ENCODE measurements at regions not wholly inside any gene's neighbourhood (a gene's known extent, or its start where the extent isn't known, plus 50 kb on each side); places are given as distances from the start of the nearest gene placed in this dataset.

- Histone ChIP-seq H3K27me3 (peaks cover 0 to 6% (median 0%) of the 10 kb centered on the region in 9 donors), H3K9me3 (no peaks in the 10 kb centered on the region), H3K27ac (no peak overlapping the region), H3K36me3 (no peaks in the 10 kb centered on the region), H3K4me3 (no peak overlapping the region), H3K4me1 (no peaks in the 10 kb centered on the region)
- intact Hi-C loops (cut with DNase I) = no loop called here
- DNase-seq = no peak
- TF ChIP-seq, protein P1, sequence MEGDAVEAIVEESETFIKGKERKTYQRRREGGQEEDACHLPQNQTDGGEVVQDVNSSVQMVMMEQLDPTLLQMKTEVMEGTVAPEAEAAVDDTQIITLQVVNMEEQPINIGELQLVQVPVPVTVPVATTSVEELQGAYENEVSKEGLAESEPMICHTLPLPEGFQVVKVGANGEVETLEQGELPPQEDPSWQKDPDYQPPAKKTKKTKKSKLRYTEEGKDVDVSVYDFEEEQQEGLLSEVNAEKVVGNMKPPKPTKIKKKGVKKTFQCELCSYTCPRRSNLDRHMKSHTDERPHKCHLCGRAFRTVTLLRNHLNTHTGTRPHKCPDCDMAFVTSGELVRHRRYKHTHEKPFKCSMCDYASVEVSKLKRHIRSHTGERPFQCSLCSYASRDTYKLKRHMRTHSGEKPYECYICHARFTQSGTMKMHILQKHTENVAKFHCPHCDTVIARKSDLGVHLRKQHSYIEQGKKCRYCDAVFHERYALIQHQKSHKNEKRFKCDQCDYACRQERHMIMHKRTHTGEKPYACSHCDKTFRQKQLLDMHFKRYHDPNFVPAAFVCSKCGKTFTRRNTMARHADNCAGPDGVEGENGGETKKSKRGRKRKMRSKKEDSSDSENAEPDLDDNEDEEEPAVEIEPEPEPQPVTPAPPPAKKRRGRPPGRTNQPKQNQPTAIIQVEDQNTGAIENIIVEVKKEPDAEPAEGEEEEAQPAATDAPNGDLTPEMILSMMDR (IDR thresholded peaks at IDR 0.05) = no peak
- no peak for TF ChIP-seq POLR2A (IDR thresholded peaks at IDR 0.05)
- no peak for ATAC-seq
- 65 to 85% (median 85%) methylated on average over 6 of the region's 6 CpGs for WGBS, 4 donors
Observed at GRCh38 chr9:126119731-126120130, 206.9 kb upstream of the MVB12B start.

GRCh38 chr9:126122901-126123616 lies 203.6 kb upstream of the MVB12B start:
- no peak overlapping the region for H3K27ac ChIP-seq
- peaks cover 0 to 5% (median 0%) of the 10 kb centered on the region in 12 donors for H3K4me1 ChIP-seq
- DNase-seq = no peak
- no peaks in the 10 kb centered on the region for H3K36me3 ChIP-seq
- ATAC-seq = no peak
- no peak overlapping the region for H3K4me3 ChIP-seq
- no peaks in the 10 kb centered on the region for H3K9me3 ChIP-seq
- TF ChIP-seq, protein P1 (IDR thresholded peaks at IDR 0.05) = no peak
- TF ChIP-seq POLR2A (IDR thresholded peaks at IDR 0.05) = no peak
- peaks cover 0 to 6% (median 0%) of the 10 kb centered on the region in 9 donors for H3K27me3 ChIP-seq
- 69 to 88% (median 73%) methylated on average over 4 of the region's 4 CpGs for WGBS, 4 donors
- intact Hi-C loops (cut with DNase I) = no loop called here

DNA sequence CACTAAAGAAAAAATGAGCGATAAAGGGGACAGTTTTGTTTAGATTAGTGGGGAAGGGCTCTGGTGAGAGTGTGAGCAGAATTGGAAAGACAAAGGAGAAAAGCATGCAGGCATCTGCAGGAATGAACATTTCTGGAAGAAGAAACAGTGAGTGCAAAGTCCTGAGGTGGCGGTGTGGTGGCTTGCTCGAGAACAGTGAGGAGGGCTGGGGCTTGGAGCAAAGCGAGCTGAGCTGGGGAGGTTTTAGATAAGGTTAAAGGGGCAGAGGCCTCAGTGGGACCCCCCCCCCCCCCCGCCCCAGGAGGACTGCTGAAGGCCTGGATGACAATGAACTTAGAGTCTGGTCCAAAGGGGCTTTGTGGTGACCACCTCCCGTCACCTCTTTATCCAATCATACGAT lies 202.7 kb upstream of the MVB12B start:
- peaks cover 0 to 5% (median 0%) of the 10 kb centered on the region in 12 donors for H3K4me1 ChIP-seq
- whole genome bisulfite sequencing, 4 donors = 56 to 65% (median 61%) methylated on average over 7 of the region's 7 CpGs
- no peak for DNase-seq
- H3K27ac ChIP-seq = no peak overlapping the region
- no peaks in the 10 kb centered on the region for H3K9me3 ChIP-seq
- intact Hi-C loops (cut with DNase I) = no loop called here
- no peaks in the 10 kb centered on the region for H3K36me3 ChIP-seq
- H3K27me3 ChIP-seq = peaks cover 0 to 6% (median 0%) of the 10 kb centered on the region in 9 donors
- no peak overlapping the region for H3K4me3 ChIP-seq
- ATAC-seq = no peak
- no peak for TF ChIP-seq POLR2A (IDR thresholded peaks at IDR 0.05)
- TF ChIP-seq, protein P1 (IDR thresholded peaks at IDR 0.05) = no peak

GRCh38 chr9:126125177-126125576 lies 201.5 kb upstream of the MVB12B start:
- peaks cover 0 to 5% (median 0%) of the 10 kb centered on the region in 12 donors for H3K4me1 ChIP-seq
- peak in 1 of 4 donors; percentile 20 for ATAC-seq
- peak overlapping the region in 6 of 12 donors; percentile 5 to 33 (median 18) for H3K4me3 ChIP-seq
- no peak for DNase-seq
- no peaks in the 10 kb centered on the region for H3K36me3 ChIP-seq
- H3K27me3 ChIP-seq = peaks cover 0 to 6% (median 0%) of the 10 kb centered on the region in 9 donors
- H3K27ac ChIP-seq = no peak overlapping the region
- intact Hi-C loops (cut with DNase I) = no loop called here
- WGBS, 4 donors = 42 to 49% (median 43%) methylated on average over 8 of the region's 8 CpGs
- no peaks in the 10 kb centered on the region for H3K9me3 ChIP-seq
- no peak for TF ChIP-seq POLR2A (IDR thresholded peaks at IDR 0.05)
- TF ChIP-seq, protein P1 (IDR thresholded peaks at IDR 0.05) = no peak
